ENCODE measurements at regions not wholly inside any gene's neighbourhood (a gene's known extent, or its start where the extent isn't known, plus 50 kb on each side); places are given as distances from the start of the nearest gene placed in this dataset.
"Not testable (repeated sequence)": the region's sequence is repeated elsewhere in the genome, so short reads cannot be mapped to it uniquely, and the experiment has no call there.

- no peak for TF ChIP-seq ZBTB12 (CRISPR knock-in tag; IDR thresholded peaks at IDR 0.05)
Measured at GRCh38 chrX:20680998-20681397, 414.3 kb upstream of the RPS6KA3 start (continued).

- Histone ChIP-seq H3K9me1 (ENCODE audit: control insufficient read depth, insufficient read depth, low read length) (no peaks in the 10 kb centered on the region), H3K79me2 (ENCODE audit: control insufficient read depth, insufficient read depth, low read length) (no peaks in the 10 kb centered on the region), H2AFZ (ENCODE audit: low read depth, low read length) (no peak overlapping the region), H3K4me1 (replicated peaks in 1 of 2; ENCODE audit: control insufficient read depth in 2 of 2, insufficient read depth in 2 of 2, low read length in 2 of 2) (no peaks in the 10 kb centered on the region), H3K27me3 (ENCODE audit: control insufficient read depth in 2 of 2, insufficient read depth in 2 of 2, low read length in 2 of 2) (no peaks in the 10 kb centered on the region), H3K27ac (ENCODE audit: extremely low read depth, low read depth, low read length) (no peak overlapping the region), H4K20me1 (replicated peaks; ENCODE audit: control insufficient read depth, insufficient read depth, low read length) (no peaks in the 10 kb centered on the region), H3K36me3 (ENCODE audit: control insufficient read depth, insufficient read depth, low read length) (no peaks in the 10 kb centered on the region), H3K9ac (ENCODE audit: insufficient read depth in 1 of 2, low read depth in 2 of 2, low read length in 2 of 2) (no peak overlapping the region), H3K9me3 (replicated peaks; ENCODE audit: control insufficient read depth, insufficient read depth, low read depth, low read length) (no peaks in the 10 kb centered on the region), H3K4me2 (ENCODE audit: insufficient read depth, low read length) (no peak overlapping the region), H3K4me3 (no peak overlapping the region)
- no peak for TF ChIP-seq PRPF4 (IDR thresholded peaks at IDR 0.05; ENCODE audit: insufficient read depth, low read depth, low read length, poor library complexity, severe bottlenecking)
- no peak for TF ChIP-seq ESRRA (IDR thresholded peaks at IDR 0.05; ENCODE audit: borderline replicate concordance, low read depth)
- no peak for TF ChIP-seq PTTG1 (tag; IDR thresholded peaks at IDR 0.05; ENCODE audit: low read depth)
- TF ChIP-seq CBFA2T2 (conservative IDR thresholded peaks at IDR 0.05): no peak
- no peak for TF ChIP-seq ILK (tag; IDR thresholded peaks at IDR 0.05; ENCODE audit: borderline replicate concordance, low read depth)
- no peak for TF ChIP-seq ZKSCAN3 (CRISPR knock-in tag; IDR thresholded peaks at IDR 0.05)
- no peak for TF ChIP-seq CHD1 (IDR thresholded peaks at IDR 0.05; ENCODE audit: low read length)
- intact Hi-C loops (cut with micrococcal nuclease): no loop called here
- in situ Hi-C loops (cut with MboI): no loop called here
- CTCF ChIA-PET (ENCODE audit: low intra/inter-chr PET ratio): no interaction called here
- POLR2A ChIA-PET: no interaction called here
- 0% methylated on average over 2 of the region's 2 CpGs for WGBS (ENCODE audit: insufficient coverage, low coverage, missing lambda C conversion rate)
- FAIRE-seq (no peak), DNase-seq (ENCODE audit: extremely low read depth in 1 of 4, low spot score in 3 of 4) (no peak), ATAC-seq (no peak)
- no TSS peak for BruUV-seq (replicated peaks)
Measured at GRCh38 chrX:20672476-20672875, 405.8 kb upstream of the RPS6KA3 start.

- intact Hi-C loops (cut with micrococcal nuclease); FAIRE-seq; in situ Hi-C loops (cut with MboI); ATAC-seq; H2AFZ ChIP-seq (ENCODE audit: low read depth, low read length); H3K4me2 ChIP-seq (ENCODE audit: insufficient read depth, low read length); DNase-seq (ENCODE audit: extremely low read depth in 1 of 4, low spot score in 3 of 4); H3K9me3 ChIP-seq (replicated peaks; ENCODE audit: control insufficient read depth, insufficient read depth, low read depth, low read length); POLR2A ChIA-PET; H3K27me3 ChIP-seq (ENCODE audit: control insufficient read depth in 2 of 2, insufficient read depth in 2 of 2, low read length in 2 of 2); H3K27ac ChIP-seq (ENCODE audit: extremely low read depth, low read depth, low read length); H3K79me2 ChIP-seq (ENCODE audit: control insufficient read depth, insufficient read depth, low read length); H3K36me3 ChIP-seq (ENCODE audit: control insufficient read depth, insufficient read depth, low read length); H3K4me1 ChIP-seq (replicated peaks in 1 of 2; ENCODE audit: control insufficient read depth in 2 of 2, insufficient read depth in 2 of 2, low read length in 2 of 2); H3K9me1 ChIP-seq (ENCODE audit: control insufficient read depth, insufficient read depth, low read length); H3K4me3 ChIP-seq; H4K20me1 ChIP-seq (replicated peaks; ENCODE audit: control insufficient read depth, insufficient read depth, low read length); H3K9ac ChIP-seq (ENCODE audit: insufficient read depth in 1 of 2, low read depth in 2 of 2, low read length in 2 of 2); CTCF ChIA-PET (ENCODE audit: low intra/inter-chr PET ratio); BruUV-seq (replicated peaks): not testable (repeated sequence)
- WGBS (ENCODE audit: insufficient coverage, low coverage, missing lambda C conversion rate): 0% methylated on average over 3 of the region's 3 CpGs
Measured at GRCh38 chrX:20671746-20672145, 405.0 kb upstream of the RPS6KA3 start.

Measured in K562 (cell line).